ENCODE measurements at regions not wholly inside any gene's neighbourhood (a gene's known extent, or its start where the extent isn't known, plus 50 kb on each side); places are given as distances from the start of the nearest gene placed in this dataset.

DNA sequence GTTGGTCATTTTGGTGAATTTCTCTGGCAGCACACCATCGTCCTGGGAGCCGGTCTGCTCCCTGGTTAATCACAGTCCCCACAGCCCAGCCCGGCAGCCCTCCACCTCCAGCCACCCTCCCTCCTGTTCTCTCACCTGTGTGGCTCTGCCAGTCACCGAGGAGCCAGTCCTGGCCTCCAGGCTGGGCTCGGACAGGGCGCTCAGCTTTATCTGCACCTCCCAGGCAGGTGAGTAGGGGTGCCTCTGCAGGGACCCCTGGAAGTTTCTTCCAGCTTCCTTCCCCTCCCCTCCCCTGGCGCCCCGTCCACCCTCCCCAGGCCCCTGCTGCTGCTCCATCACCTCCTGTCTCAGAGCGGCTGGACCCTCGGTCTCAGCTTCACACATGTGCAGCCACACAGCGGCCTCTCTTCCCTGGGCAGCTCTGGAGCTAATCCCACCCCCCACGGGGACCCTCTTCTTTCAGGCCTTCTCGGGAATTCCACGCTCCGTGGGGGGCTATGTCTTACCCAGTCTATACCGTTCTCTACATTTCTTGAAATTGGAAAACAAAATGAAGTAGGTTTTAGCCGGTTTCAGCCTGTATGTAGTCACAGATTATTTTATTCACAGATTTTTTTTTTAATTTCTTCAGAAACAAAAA is 213.9 kb upstream of the PPP2R2D start:
- no peak for DNase-seq (ENCODE audit: extremely low read depth in 1 of 11, low read depth in 9 of 11, low spot score in 4 of 11)

DNA sequence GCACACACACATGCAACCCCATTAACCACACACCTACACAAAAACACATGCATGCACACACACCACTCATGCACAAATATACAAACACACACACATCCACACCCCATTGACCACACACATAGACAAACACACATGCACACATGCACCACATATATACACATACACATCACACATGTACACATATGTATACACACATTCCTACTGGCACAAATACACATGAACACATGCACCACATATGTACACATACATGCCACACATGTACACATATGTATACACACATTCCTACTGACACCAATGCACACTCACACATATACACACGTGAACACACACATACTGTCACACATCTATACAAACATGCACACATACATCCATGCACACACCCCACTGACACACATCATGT is 212.5 kb upstream of the PPP2R2D start:
- DNase-seq (ENCODE audit: extremely low read depth in 1 of 11, low read depth in 9 of 11, low spot score in 4 of 11) = no peak

DNA sequence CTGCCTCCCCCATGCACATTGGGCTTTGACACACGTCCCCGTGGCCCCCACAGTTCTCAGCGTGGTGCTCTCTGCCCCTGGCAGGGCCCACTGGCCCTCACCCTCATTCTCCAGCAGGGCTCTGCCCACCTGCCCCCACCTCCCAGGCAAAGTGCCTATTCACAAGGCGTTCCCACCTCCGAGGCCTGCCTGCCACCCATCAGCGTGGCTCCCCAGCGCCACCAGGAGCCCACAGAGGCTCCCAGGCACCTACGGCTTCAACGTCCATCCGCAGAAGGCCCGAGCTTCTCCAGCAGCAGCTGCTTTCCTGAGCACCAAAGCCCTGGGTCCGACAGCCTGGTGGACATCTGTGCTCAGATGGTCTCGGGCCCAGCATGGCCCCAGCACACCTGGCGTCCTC is 211.8 kb upstream of the PPP2R2D start:
- no peak for DNase-seq (ENCODE audit: extremely low read depth in 1 of 11, low read depth in 9 of 11, low spot score in 4 of 11)

DNA sequence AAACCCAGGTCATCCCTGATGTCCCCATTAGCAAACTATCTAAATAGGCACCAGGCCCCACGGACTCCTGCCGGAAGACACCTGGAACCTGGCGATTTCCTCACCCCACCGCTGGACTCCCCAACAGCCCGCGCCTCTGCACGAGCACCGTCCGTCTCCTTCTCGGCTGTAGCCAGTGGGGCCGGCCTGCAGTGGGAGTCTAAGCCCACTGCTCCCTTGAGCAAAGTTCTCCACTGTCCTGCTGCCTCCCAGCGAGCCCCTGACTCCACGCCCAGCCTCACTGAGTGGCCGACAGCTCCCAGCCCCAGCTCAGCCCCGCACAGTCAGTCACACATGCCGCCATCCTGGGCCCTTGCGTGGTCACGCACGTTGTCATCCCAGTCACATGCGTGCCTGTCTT is 211.3 kb upstream of the PPP2R2D start:
- no peak for DNase-seq (ENCODE audit: extremely low read depth in 1 of 11, low read depth in 9 of 11, low spot score in 4 of 11)

DNA sequence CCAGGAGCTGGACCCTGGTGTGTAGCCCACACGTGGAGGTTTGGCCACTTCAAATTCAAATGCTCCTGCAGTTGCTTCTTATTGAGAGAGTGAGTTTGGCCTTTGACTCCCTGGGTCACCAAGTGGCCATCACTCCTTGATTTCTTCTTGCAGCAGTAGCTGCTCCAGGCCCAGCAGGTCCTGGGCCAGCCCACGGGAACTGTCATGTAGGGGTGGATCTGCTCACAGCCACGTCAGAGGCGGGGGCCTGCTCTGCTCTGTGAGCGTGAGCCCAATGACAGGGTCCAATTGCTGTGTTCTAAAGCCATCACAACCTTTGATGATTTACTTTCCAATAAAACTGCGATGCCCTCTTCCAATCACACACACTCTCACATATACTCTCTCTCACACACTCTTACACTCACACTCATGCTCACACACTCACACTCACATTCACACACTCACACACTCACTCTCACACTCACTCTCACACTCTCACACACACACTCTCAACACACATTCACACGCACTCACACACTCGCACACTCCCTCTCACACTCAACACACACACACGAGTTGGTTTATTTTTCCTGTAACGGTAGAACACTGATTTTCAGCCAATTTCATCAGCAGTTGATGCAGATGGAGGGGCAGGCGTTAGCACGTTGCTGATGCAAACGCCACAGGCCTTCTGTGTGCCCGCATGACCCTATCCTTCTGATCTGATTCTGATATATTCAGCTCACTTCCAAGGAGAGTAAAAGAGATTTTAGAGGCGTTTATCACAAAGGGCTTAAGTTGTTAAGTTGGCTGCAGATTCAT is 210.7 kb upstream of the PPP2R2D start:
- DNase-seq (ENCODE audit: extremely low read depth in 1 of 11, low read depth in 9 of 11, low spot score in 4 of 11) = no peak

DNA sequence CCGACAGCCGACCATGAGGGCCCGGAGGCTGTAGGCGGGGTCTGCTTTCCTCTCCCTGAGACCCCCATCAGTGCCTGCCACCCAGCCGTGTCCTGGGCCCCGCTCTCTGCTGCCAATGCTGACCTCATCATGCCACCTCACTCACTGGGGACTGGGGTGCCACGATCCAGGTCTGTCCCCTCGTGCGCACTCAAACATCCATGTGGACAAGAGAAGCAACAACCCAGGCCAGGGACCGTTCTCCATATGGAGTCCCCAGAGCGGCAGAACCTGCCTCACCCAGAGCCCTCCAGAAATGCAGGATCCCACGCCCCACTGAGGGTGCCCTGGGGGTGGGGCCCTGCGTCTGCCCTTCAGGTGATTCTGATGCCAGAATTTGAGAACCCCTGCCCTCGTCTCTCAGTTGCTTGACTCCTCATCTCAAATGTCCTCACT is 210.0 kb upstream of the PPP2R2D start:
- no peak for DNase-seq (ENCODE audit: extremely low read depth in 1 of 11, low read depth in 9 of 11, low spot score in 4 of 11)

DNA sequence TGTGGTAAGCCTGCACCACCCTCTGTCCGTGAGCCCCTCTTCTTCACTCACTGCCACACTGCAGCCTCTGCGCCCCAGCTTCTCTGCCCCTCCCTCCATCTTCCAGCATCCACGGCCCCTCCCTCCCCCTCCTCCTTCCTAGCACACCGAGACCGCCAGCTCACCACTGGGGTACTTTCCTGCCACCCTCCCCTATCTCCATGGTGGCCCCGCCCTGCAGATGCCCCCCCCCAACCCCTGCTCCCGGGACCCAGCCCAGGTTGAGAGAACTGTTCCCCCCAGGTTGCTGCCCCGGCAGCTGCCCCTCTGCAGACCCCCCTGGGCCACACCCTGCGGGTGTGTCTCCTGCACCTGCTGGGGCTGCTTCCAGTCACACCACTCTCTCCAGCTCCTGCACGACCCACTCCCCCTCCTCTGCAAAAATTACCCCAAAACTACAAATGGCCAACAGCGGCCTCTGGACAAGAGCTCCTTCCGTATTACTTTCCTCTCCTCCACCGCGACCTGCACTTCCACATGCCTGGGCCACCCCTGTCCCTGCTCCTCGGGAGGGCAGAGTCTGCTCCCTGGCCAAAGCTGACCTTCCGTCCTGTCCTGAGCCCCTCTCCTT is 209.2 kb upstream of the PPP2R2D start:
- DNase-seq (ENCODE audit: extremely low read depth in 1 of 11, low read depth in 9 of 11, low spot score in 4 of 11) = no peak

DNA sequence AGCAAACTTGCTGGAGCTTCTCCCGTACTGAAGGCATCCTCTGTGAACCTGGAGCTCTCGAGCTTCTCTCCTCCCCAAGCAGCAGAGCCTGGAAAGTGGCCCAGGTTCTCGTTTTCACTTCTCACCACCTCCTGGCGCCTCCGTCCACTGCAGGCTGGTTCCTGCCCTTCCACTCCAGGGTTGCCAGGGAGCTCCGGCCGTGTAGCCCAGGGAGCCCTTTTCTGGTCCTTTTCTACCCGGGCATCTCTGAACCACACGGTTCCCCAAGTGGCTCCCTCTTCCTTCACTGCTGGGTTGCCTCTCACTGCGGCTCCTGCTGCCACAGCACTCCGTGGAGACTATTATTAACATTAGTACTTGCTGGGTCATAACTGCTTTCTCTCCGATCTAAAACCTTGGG is 208.6 kb upstream of the PPP2R2D start:
- no peak for DNase-seq (ENCODE audit: extremely low read depth in 1 of 11, low read depth in 9 of 11, low spot score in 4 of 11)

DNA sequence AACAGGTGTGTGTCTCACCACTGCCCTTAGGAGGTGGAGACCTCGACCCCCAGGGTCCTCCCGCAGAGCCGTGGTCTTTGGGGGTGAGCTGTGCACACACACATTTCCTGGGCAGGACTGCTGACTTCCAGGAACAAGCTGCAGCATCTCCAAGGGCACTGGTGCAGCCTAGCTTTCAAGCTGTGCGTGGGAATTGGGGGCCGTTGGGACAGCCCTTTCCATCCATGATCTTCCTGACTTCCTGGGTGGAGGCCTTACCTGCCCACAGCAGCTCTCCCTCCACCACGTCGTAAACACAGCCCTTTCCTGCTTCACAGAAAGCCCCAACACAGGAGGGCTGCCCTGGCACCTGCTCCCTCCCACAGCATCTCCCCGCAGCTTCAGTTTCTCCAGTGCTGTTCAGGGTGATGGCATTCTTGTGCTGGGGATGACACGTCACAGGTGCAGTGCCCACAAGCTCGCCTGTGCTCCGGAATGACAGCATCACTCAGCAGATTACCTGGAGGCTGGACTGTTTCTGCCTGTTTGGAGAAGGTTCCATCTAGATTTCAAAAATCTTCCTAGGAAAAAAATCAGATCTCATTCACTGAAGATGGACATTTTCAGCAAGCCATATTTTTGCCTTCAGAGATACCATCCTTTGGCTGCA is 208.0 kb upstream of the PPP2R2D start:
- no peak for DNase-seq (ENCODE audit: extremely low read depth in 1 of 11, low read depth in 9 of 11, low spot score in 4 of 11)

DNA sequence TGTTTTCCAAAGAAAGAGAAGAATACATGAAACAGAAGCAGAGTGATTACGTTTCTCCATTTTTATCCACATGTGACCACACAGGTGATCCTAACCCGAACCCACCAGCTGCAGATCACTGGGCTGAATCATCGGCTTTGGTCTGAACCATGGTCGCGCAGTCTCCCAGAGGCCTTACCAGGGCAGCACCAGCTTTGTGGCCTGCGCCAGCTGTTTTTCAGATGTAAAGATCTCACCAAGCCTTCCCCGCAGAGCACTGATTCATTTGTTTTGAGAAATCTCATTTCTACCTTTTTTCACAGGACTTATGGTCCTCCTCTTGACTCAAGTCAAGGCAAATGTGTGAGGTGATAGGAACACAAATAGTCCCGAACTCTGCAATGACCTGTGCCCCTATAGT is 207.0 kb upstream of the PPP2R2D start:
- DNase-seq (ENCODE audit: extremely low read depth in 1 of 11, low read depth in 9 of 11, low spot score in 4 of 11) = no peak

DNA sequence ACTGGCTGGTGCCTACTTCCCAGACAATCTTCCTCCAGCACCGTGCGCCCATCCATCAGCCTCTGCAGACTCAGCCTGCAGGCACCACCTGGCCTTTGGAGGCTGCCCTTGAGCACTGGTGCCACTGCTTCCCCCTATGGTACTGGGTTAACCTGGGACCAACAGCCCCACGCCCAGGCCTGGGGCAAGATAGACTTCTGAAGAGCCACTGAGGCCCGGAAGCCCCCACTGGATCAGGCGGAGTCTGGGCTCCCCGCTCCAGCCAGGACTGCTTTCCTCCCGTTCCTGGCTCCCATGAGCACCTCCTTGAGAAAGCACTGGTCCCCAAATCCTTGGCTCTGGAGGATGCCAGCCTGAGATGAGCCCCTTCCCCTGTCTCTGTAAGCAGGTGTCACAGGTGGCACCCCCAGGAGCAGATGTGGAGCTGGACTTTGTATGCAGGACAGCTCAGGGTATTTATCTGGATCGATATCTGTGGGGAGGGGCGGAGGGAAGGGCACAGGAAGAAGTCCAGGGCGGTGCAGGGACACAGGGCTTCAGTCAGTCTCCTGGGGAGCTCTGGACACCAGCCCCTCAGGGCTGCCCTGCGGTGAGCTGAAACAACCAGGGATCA is 206.5 kb upstream of the PPP2R2D start:
- DNase-seq (ENCODE audit: extremely low read depth in 1 of 11, low read depth in 9 of 11, low spot score in 4 of 11) = no peak

DNA sequence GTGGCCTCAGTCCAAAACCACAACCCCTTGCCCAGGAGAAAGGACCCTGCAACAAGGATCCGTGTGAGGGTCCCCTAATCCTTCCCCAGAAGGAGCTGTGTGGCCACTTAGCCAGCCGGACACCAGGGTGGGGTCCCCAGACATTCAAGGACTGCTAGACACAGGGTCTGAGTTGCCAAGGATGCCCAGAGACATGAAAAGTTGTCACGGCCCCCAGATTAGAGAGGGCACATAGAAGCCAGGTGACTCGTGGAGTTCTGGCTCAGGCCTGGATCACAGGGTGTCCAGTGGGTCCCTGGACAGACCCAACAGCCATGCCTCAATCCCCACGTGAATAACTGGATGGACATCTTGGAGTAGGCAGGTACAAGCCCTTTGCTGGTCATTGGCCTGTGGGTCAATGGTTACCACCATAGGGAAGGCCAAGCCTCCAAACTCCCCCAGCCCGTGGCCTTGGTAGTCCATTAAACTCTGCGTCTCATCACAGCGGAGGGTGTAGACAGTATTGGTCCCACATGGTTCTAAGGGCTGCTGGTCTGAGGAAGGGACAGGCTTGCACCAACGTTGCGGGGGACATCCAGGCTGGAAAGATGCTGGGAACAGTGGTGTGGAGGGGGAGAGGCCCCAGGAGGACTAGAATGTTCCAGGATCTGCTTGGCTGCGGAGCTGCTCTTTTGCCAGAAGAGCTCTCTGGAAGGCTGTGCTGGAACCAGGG is 205.9 kb upstream of the PPP2R2D start:
- no peak for DNase-seq (ENCODE audit: extremely low read depth in 1 of 11, low read depth in 9 of 11, low spot score in 4 of 11)

DNA sequence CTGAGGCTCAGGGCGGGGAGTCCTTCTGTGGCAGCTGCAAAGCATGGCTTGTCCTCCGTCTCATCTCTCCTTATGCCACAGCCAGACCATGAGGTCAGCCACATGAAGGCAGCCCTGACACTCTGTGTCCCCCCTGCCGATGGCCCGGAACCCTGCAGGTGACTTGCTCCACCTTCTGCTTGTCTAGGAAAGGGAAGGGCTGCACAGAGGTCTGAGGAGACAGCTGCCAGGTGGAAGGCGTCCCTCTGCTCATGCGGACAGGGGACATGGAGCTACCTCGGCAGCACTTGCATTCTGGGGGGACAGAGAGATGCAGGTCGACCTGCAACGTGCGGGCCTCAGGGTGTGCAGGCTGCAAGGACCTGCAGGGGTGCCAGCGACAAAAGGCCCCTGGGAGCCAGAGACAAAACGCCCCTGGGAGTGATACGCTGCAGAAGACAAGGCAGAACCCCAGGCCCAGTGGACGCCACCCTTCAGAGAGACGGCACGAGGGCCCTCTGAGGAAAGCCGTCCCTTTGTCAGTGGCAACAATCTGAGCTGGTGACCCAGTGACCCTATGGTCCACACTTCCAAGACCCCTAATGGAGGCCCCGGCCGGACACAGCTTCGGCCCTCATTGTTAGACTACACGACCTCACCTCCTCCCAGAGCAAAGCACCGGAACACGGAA is 205.2 kb upstream of the PPP2R2D start:
- DNase-seq (ENCODE audit: extremely low read depth in 1 of 11, low read depth in 9 of 11, low spot score in 4 of 11) = no peak

DNA sequence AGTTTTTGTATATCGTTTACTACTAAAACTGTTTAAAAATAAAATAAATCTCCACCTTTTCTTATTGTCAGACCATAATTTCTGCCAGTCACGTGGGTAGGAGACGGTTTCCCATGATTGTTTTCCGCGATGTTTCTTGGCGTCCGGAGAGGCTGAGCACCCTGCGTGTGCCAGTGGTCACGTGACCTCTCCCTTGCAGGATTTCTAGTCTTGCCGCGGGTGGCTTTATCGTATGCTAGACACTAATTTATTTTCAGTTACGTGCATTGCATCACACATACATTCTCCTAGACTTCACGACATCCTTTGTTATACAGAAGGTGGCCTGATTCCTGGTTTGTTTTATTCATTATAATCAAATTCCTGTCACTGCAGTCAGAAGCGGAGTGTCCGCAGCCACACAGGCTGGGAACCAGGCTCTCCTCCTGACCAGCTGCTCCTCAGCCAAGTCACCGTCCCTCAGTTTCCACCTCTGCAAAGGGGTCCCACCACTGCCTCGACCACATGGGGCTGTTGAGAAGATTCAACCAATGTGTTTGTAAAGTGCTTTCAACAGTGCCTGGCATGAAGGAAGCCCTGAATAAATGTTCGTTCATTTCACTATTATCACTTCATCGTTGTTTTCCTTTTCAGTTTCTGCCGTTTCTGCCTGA is 203.2 kb upstream of the PPP2R2D start:
- no peak for DNase-seq (ENCODE audit: extremely low read depth in 1 of 11, low read depth in 9 of 11, low spot score in 4 of 11)

DNA sequence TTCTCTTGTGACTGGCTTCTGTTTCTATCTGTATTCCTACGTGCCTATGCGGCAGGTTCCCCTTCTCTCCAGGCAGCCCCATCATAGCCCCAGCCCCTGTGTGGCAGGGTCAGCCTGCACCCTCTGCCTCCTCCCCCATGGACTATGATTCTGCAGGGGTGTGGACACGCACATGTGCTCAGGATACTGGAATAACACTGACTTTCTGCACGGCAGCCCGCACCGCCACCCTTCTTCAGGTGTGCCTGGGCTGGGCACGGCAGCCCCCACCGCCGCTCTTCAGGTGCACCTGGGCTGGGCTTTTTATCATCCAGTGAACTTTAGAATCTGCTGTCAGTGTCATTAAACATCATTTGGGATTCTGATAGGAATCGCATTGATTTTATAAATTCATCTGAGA is 202.6 kb upstream of the PPP2R2D start:
- DNase-seq (ENCODE audit: extremely low read depth in 1 of 11, low read depth in 9 of 11, low spot score in 4 of 11) = no peak

DNA sequence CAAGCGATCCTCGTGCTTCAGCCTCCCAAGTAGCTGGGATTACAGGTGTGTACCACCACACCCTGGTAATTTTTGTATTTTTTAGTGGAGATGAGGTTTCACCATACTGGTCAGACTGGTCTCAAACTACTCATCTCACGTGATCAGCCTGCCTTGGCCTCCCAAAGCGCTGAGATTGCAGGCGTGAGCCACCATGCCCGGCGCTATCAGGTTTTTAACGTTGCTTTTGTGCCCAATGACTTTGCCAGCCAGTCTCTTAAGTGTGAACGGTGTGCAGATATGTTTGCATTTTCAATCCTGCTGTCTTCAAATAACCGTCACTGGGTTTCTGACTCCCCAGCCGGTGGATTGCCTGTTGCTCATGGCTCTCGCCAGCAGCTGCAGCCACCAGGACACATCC is 201.8 kb upstream of the PPP2R2D start:
- DNase-seq (ENCODE audit: extremely low read depth in 1 of 11, low read depth in 9 of 11, low spot score in 4 of 11) = no peak

DNA sequence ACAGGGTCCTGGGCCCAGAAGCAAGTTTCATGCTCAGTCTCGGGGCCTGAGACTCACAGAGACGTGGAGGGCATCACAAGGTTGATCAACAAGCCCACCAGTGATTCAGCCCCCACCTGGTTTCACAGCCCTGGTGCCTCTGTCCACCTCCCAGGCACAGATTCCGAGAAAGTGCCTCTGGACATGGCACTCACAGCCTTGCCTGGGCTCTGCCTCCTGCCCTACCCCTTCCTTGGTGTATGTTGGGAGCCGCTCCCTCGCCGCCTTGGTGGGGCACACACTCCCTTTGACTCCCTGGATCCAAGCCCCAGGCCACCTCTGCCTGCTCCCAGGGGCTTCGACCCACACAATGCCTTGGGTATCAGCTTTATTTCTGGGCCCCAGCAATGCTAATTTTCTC is 200.8 kb upstream of the PPP2R2D start:
- DNase-seq (ENCODE audit: extremely low read depth in 1 of 11, low read depth in 9 of 11, low spot score in 4 of 11) = no peak

DNA sequence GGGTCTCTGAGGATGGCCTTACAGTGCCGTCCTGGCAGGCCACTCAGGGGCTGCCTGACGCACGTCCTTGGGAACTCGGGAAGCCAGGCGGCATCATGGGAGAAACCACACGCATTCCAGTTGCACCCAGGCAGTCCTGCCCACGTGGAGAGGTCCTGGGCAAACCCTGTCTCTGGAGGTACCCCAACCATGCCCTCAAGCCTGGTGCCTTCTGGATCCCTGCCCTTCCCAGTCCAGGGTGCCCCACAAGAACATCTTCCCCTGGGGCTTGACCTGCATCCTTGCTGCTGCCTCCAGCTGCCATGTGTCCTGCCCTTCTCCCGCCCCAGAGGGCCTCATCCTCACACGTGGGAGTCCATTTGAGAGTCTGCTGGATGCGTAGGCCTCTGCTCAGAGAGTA is 200.3 kb upstream of the PPP2R2D start:
- DNase-seq (ENCODE audit: extremely low read depth in 1 of 11, low read depth in 9 of 11, low spot score in 4 of 11) = no peak
